ENCODE measurements at regions not wholly inside any gene's neighbourhood (a gene's known extent, or its start where the extent isn't known, plus 50 kb on each side); places are given as distances from the start of the nearest gene placed in this dataset.
A peak's percentile ranks its signal among the peaks of the same experiment; 100 is the strongest.
"Not testable (repeated sequence)": the region's sequence is repeated elsewhere in the genome, so short reads cannot be mapped to it uniquely, and the experiment has no call there.

- Histone ChIP-seq H3K4me1 (peaks cover 0 to 10% (median 4%) of the 10 kb centered on the region in 4 donors), H3K9me3 (no peaks in the 10 kb centered on the region), H3K4me3 (no peak overlapping the region), H3K27ac (no peak overlapping the region), H3K27me3 (no peaks in the 10 kb centered on the region), H3K36me3 (no peaks in the 10 kb centered on the region)
- no peak for DNase-seq (ENCODE audit: low spot score in 2 of 2)
- 63 to 76% methylated on average over 8 of the region's 8 CpGs for WGBS, 2 donors
- no peak for TF ChIP-seq EP300 (IDR thresholded peaks at IDR 0.05)
- no peak for TF ChIP-seq POLR2A (IDR thresholded peaks at IDR 0.05)
- TF ChIP-seq CTCF (IDR thresholded peaks at IDR 0.05): no peak
Measured at GRCh38 chr9:96148634-96149532, 153.1 kb downstream of the HSD17B3 start.

GRCh38 chr9:96147029-96147428 is 154.9 kb downstream of the HSD17B3 start:
- not testable (repeated sequence) for H3K9me3 ChIP-seq; DNase-seq (ENCODE audit: low spot score in 2 of 2); H3K36me3 ChIP-seq; H3K4me3 ChIP-seq; H3K27me3 ChIP-seq; H3K27ac ChIP-seq
- H3K4me1 ChIP-seq: peaks cover 0 to 10% (median 4%) of the 10 kb centered on the region in 4 donors
- TF ChIP-seq EP300 (IDR thresholded peaks at IDR 0.05): peak in 1 of 2 donors; percentile 60
- WGBS, 2 donors: 68 to 77% methylated on average over 11 of the region's 11 CpGs

DNA sequence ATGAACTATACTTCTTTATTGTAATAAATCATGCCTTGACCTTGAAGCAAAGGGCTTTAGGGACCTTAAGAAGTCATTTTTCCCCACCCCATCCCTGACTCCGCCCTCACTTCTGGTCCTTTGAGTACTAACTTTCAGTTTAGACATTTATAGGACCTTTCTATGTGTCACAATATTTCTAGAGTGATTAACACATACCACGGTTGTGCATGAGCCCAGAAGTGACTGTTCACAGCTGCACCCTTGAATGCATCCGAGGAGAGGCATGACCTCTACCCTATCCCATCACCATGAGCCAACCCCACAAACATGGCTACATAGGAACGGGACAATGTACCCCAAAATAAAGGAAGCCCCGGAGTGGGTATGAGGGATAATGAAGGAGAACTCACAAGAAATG is 160.3 kb downstream of the HSD17B3 start:
- H3K36me3 ChIP-seq: no peaks in the 10 kb centered on the region
- H3K9me3 ChIP-seq: no peaks in the 10 kb centered on the region
- peak overlapping the region in 1 of 4 donors; percentile 44 for H3K27ac ChIP-seq
- TF ChIP-seq POLR2A (IDR thresholded peaks at IDR 0.05) (no peak), CTCF (IDR thresholded peaks at IDR 0.05) (no peak)
- 51 to 54% methylated on average over 5 of the region's 5 CpGs for WGBS, 2 donors
- no peak overlapping the region for H3K4me3 ChIP-seq
- no peak for DNase-seq (ENCODE audit: low spot score in 2 of 2)
- no peaks in the 10 kb centered on the region for H3K27me3 ChIP-seq
- H3K4me1 ChIP-seq: peaks cover 0 to 44% (median 26%) of the 10 kb centered on the region in 4 donors

GRCh38 chr9:96141128-96141474 is 160.9 kb downstream of the HSD17B3 start:
- no peaks in the 10 kb centered on the region for H3K36me3 ChIP-seq
- no peak for TF ChIP-seq POLR2A (IDR thresholded peaks at IDR 0.05)
- peaks cover 0 to 50% (median 28%) of the 10 kb centered on the region in 4 donors for H3K4me1 ChIP-seq
- H3K9me3 ChIP-seq: no peaks in the 10 kb centered on the region
- H3K4me3 ChIP-seq: no peak overlapping the region
- DNase-seq (ENCODE audit: low spot score in 2 of 2): no peak
- 78 to 89% methylated on average over 11 of the region's 11 CpGs for WGBS, 2 donors
- no peaks in the 10 kb centered on the region for H3K27me3 ChIP-seq
- H3K27ac ChIP-seq: peak overlapping the region in 2 of 4 donors; percentile 44 to 62

- no peak for DNase-seq (ENCODE audit: low spot score in 2 of 2)
- Histone ChIP-seq H3K27ac (peak overlapping the region in 3 of 4 donors; percentile 62 to 88 (median 88)), H3K4me1 (peaks cover 0 to 55% (median 28%) of the 10 kb centered on the region in 4 donors), H3K27me3 (no peaks in the 10 kb centered on the region), H3K36me3 (no peaks in the 10 kb centered on the region), H3K4me3 (no peak overlapping the region), H3K9me3 (no peaks in the 10 kb centered on the region)
- WGBS, 2 donors: 66 to 72% methylated on average over 32 of the region's 32 CpGs
- peak in 1 of 5 experiments; percentile 7 for TF ChIP-seq CTCF (IDR thresholded peaks at IDR 0.05)
- no peak for TF ChIP-seq EP300 (IDR thresholded peaks at IDR 0.05)
- TF ChIP-seq POLR2A (IDR thresholded peaks at IDR 0.05): no peak
Measured at GRCh38 chr9:96140296-96141127, 161.5 kb downstream of the HSD17B3 start.

Measured in tibial nerve (tissue), 4 donors.